GM23338 (cell line): ENCODE measurements at regions not wholly inside any gene's neighbourhood (a gene's known extent, or its start where the extent isn't known, plus 50 kb on each side); places are given as distances from the start of the nearest gene placed in this dataset.

Experiments used
- TF ChIP-seq, protein P1 (sequence below): IDR thresholded peaks from one replicate; pipeline ENCODE4 v1.6.1; 2018; ENCODE audit warnings: antibody characterized with exemption; ENCODE audit not compliant: unreplicated experiment
- TF ChIP-seq, protein P2 (sequence below), 2 experiments: fragments of 200-600 bp in 1 of 2; sonication (generic) in 1 of 2; conservative IDR thresholded peaks; 2 replicates each; pipeline versions ENCODE4 v1.5.1 to v1.6.1; 2016 to 2017; ENCODE audit warnings: antibody characterized with exemption in 2 of 2, low read depth in 2 of 2, mild to moderate bottlenecking in 2 of 2, moderate library complexity in 1 of 2

DNA sequence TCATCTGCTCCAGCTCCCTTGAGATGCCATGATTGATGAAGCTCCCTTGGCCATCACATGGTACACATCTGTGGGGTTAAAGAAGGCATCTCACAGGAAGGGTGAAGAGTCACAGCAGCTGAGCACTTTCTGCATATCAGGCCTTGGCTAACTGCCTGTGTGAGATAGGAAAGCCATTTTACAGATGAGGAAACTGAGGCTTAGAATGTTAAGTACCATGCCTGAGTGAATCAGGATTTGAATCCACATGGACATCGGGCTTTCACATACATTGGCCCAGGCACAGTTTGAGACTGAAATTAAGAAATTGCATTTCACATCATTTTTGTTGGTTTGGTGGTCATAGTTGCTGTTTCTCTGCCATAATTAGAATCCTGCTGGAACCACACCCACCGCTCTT, 126.8 kb downstream of the BCL2L11 start:
- TF ChIP-seq, protein P1, sequence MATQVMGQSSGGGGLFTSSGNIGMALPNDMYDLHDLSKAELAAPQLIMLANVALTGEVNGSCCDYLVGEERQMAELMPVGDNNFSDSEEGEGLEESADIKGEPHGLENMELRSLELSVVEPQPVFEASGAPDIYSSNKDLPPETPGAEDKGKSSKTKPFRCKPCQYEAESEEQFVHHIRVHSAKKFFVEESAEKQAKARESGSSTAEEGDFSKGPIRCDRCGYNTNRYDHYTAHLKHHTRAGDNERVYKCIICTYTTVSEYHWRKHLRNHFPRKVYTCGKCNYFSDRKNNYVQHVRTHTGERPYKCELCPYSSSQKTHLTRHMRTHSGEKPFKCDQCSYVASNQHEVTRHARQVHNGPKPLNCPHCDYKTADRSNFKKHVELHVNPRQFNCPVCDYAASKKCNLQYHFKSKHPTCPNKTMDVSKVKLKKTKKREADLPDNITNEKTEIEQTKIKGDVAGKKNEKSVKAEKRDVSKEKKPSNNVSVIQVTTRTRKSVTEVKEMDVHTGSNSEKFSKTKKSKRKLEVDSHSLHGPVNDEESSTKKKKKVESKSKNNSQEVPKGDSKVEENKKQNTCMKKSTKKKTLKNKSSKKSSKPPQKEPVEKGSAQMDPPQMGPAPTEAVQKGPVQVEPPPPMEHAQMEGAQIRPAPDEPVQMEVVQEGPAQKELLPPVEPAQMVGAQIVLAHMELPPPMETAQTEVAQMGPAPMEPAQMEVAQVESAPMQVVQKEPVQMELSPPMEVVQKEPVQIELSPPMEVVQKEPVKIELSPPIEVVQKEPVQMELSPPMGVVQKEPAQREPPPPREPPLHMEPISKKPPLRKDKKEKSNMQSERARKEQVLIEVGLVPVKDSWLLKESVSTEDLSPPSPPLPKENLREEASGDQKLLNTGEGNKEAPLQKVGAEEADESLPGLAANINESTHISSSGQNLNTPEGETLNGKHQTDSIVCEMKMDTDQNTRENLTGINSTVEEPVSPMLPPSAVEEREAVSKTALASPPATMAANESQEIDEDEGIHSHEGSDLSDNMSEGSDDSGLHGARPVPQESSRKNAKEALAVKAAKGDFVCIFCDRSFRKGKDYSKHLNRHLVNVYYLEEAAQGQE, result no peak
- TF ChIP-seq, protein P2, sequence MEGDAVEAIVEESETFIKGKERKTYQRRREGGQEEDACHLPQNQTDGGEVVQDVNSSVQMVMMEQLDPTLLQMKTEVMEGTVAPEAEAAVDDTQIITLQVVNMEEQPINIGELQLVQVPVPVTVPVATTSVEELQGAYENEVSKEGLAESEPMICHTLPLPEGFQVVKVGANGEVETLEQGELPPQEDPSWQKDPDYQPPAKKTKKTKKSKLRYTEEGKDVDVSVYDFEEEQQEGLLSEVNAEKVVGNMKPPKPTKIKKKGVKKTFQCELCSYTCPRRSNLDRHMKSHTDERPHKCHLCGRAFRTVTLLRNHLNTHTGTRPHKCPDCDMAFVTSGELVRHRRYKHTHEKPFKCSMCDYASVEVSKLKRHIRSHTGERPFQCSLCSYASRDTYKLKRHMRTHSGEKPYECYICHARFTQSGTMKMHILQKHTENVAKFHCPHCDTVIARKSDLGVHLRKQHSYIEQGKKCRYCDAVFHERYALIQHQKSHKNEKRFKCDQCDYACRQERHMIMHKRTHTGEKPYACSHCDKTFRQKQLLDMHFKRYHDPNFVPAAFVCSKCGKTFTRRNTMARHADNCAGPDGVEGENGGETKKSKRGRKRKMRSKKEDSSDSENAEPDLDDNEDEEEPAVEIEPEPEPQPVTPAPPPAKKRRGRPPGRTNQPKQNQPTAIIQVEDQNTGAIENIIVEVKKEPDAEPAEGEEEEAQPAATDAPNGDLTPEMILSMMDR (conservative IDR thresholded peaks at IDR 0.05; ENCODE audit: low read depth in 2 of 2), result no peak
